A673 (cell line): ENCODE measurements at regions not wholly inside any gene's neighbourhood (a gene's known extent, or its start where the extent isn't known, plus 50 kb on each side); places are given as distances from the start of the nearest gene placed in this dataset.

ENCODE experiments used
- CTCF ChIP-seq: fragments of 300-800, 200-600 bp; sonication (generic); conservative IDR thresholded peaks from 2 replicates; pipeline ENCODE4 v1.5.1; 2017; ENCODE audit warnings: low read depth, mild to moderate bottlenecking, antibody characterized with exemption, low read length, moderate library complexity, mixed read lengths
- EZH2 ChIP-seq: fragments of 200-600 bp; sonication (generic); IDR thresholded peaks from 2 replicates; pipeline ENCODE4 v1.6.1; 2017; ENCODE audit warnings: borderline replicate concordance, low read depth, mild to moderate bottlenecking, mixed read lengths, antibody characterized with exemption, low read length; ENCODE audit not compliant: poor library complexity, severe bottlenecking

GRCh38 chr2:207319316-207319715 lies 153.6 kb upstream of the KLF7 start:
- TF ChIP-seq CTCF = no peak
- no peak for TF ChIP-seq EZH2
